Fibroblast of skin of right quadriceps (primary cell): ENCODE measurements at regions not wholly inside any gene's neighbourhood (a gene's known extent, or its start where the extent isn't known, plus 50 kb on each side); places are given as distances from the start of the nearest gene placed in this dataset.
"Not testable (repeated sequence)": the region's sequence is repeated elsewhere in the genome, so short reads cannot be mapped to it uniquely, and the experiment has no call there.

Experiments
- DNase-seq: peaks from one replicate; pipeline ENCODE4 v3.0.0-alpha.2; 2013

GRCh38 chr7:41459623-41460261, 243.1 kb downstream of the INHBA start:
- no peak for DNase-seq

GRCh38 chr7:41459183-41459582, 243.7 kb downstream of the INHBA start:
- DNase-seq, result no peak

- DNase-seq, result no peak
Observed at GRCh38 chr7:41457832-41458437, 245.0 kb downstream of the INHBA start.

- DNase-seq, result peak; percentile 23
Observed at GRCh38 chr7:41451826-41452225, 251.1 kb downstream of the INHBA start.

GRCh38 chr7:41449694-41450093, 253.2 kb downstream of the INHBA start:
- no peak for DNase-seq

DNA sequence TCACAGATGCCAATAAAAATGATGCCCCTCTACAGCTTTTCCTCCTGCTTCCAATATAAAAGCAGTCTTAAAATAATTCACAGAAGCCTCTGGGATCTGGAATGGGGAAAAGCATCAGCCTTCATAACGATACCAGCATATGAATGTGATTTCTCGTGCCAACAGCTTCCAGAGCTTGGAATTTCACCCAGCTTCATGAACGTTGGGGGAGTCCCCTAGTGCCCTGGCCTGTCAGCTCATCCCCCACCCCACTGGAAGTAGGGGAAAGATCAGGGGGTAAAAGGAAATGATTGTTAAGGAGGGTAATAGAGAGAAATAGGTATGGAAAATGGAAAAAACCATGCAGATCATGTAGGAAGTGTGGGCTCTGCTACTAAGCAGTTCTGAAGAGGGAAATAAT, 253.6 kb downstream of the INHBA start:
- DNase-seq, result no peak

DNA sequence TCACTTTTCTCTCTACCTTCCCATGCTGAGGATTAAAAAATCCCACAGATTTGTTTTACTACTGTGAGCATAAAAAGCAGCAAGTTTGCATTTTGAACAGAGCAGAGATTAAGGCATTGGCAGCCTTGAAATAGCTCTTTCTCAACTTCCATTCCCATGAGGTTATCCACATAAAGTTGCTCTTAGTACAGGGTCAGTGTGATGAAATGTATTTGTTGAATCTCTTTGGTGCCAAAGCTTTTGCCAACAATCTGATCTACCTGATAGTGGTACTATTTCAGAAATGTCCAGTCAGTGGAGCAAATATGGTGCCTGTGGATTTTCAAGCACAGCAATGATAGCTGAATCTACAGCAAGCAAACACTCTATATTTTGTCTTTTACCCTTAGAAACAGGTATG, 254.8 kb downstream of the INHBA start:
- DNase-seq, result peak; percentile 48

DNA sequence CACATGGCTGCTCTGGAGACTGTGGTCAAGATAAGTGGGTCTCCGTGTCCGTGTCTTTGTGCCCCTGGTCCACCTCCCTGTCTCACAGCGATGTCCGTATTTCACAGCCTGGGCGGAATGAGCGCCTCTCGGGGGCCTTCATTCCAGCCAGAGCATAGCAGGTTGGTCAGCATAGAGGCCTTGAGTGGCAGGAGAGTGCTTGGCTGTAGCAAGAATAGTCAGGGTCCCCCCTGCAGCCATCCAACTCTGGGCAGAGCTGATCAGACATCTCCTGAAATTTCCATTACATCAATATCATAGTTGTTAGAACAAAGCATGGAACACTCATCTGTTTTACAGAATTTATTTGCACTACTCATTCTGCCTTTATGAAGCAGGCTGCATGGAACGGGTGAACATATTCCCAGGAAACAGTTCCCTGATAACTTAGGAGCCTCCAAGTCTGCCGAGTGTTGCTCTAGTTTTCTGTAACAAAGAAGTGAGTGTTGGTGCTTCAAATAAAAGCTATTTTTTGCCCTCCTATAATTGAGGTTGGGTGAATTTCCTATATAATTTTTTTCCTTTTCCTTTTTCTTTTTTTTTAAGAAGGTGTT, 255.3 kb downstream of the INHBA start:
- DNase-seq, result no peak

DNA sequence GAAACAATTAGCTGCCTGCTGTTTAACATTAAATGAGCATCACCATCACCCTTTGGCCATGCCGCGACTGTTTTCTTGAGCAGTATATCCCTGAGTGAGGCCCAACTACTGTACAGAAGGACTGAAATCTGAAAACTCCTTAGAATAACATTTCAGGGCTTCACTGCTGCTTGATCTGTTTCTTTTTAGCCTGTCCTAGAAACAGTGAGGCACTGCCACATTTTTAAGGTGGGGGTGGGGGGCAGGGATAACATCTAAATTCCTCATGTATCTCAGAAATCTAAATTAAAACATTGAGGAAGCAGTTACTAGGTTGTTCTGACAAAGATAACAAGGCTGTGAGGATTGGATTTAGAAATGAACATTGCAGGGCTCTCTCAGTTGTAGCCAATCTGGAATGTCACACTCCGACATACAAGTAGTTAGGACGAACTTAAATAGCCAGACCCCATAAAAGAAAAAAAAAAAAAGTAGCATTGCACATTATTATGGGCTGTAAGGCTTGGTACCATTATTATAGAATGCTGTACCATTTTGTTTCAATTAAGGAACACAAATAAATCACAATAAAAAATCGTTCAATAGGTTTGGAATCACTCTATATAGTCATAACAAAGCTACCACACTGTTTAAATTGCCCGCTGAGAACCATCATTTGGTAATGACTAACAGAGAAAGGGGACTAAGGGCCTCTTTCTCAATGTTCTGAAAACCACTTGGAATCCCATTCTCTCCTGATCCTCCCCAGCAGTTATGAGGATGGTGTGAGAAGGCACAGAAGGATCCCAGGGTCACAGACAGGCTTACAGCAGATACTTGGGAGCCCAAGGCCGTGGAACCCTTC, 256.1 kb downstream of the INHBA start:
- peak; percentile 77 for DNase-seq

GRCh38 chr7:41445946-41446345, 256.9 kb downstream of the INHBA start:
- DNase-seq, result no peak

GRCh38 chr7:41445432-41445831, 257.5 kb downstream of the INHBA start:
- no peak for DNase-seq

GRCh38 chr7:41439515-41439879, 263.4 kb downstream of the INHBA start:
- DNase-seq, result no peak

DNA sequence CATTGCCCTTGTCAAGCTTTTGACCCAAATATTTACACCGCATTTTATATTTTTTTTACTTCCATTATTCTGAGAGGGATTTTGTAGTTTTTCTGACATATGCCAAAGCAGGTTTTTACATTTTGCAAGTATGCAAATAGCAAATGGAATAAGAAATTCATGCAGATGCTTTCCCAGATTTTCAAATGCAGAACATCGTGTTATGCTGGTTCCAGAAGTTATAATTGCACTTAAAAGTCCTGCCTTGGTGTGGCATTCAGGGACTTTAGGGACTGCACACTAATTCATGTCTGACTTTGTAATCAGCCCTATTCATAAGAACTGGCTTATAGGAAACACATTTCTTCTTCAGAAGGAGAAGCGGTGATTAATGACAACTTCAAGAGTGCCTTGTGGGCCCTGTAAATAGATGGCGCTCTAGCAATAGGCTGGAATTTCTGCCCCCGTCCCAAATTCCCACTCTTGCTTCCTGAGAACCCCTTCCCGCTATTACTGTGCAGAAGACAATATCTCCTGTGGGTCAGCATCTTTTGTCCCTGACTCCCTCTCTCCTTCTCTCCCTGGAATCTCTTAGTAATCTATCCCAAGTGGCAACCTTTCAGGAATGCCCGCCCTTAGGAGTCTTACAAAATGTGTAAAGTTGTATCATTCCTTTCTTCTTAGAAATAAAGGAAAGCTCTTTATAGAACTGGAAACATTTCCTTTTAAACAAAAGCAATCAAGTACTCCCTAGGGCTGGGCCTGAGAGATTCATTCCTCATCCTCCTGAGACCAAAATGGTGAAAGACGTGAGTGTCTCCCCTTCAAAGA, 264.0 kb downstream of the INHBA start:
- no peak for DNase-seq

- DNase-seq, result no peak
Observed at GRCh38 chr7:41437257-41438196, 265.4 kb downstream of the INHBA start.

- DNase-seq, result no peak
Observed at GRCh38 chr7:41436139-41436538, 266.8 kb downstream of the INHBA start.

DNA sequence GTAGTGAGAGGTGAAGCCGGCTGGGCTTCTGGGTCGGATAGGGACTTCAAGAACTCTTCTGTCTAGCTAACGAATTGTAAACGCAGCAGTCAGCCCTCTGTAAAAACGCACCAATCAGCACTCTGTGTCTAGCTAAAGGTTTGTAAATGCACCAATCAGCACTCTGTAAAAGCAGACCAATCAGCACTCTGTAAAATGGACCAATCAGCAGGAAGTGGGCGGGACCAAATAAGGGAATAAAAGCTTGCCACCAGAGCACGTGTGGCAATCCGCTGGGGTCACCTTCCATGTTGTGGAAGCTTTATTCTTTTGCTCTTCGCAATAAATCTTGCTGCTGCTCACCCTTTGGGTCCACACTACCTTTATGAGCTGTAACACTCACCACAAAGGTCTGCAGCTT, 267.9 kb downstream of the INHBA start:
- not testable (repeated sequence) for DNase-seq

GRCh38 chr7:41431671-41432070, 271.2 kb downstream of the INHBA start:
- DNase-seq, result no peak

GRCh38 chr7:41428381-41428780, 274.5 kb downstream of the INHBA start:
- DNase-seq, result no peak

DNA sequence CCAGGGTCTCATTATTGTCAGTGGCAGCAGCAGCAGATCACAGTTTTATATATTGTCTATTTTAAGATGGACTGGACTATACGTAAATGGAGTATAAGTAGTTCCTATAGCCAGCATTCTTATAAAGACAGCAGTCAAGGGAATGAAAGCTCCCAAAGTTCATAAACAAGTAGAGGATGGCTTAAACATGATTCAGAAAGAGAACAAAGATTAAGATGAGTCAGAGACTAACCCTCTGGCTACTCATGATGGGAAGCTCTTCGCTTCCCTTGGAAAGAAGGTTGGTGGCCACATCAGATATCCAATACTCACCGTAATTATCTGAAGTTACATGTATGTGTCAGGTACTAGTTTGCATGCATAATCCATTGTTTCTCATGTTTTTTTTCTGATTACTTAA, 277.0 kb downstream of the INHBA start:
- peak; percentile 83 for DNase-seq

DNA sequence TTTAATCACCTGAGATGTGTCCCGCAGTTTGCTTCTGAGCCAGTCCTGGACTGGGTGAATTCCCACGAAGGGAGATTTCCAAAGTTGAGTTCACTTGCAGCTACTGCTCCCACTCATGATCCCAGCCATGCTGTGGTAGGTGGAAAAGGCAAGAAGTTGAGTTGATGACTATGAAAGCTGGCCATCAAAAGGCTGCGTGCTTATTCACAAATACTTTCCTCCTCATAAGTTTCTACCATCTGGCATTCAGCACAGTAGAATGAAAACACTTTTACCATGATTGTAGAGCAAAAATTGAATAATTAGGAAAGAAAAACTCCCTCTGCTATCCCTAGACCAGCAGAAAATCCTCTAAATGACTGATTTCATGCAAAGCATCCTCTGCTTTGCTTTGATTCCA, 281.8 kb downstream of the INHBA start:
- DNase-seq, result no peak

- peak; percentile 29 for DNase-seq
Observed at GRCh38 chr7:41420421-41420820, 282.5 kb downstream of the INHBA start.

GRCh38 chr7:41418337-41418736, 284.6 kb downstream of the INHBA start:
- no peak for DNase-seq
